Inflammatory macrophage treated with lipopolysaccharide for 4 hours (primary cell): ENCODE measurements at regions not wholly inside any gene's neighbourhood (a gene's known extent, or its start where the extent isn't known, plus 50 kb on each side); places are given as distances from the start of the nearest gene placed in this dataset.
"Not testable (repeated sequence)": the region's sequence is repeated elsewhere in the genome, so short reads cannot be mapped to it uniquely, and the experiment has no call there.

Source experiments
- DNase-seq: peaks from one replicate; pipeline ENCODE4 v3.0.0-alpha.2; 2020

DNA sequence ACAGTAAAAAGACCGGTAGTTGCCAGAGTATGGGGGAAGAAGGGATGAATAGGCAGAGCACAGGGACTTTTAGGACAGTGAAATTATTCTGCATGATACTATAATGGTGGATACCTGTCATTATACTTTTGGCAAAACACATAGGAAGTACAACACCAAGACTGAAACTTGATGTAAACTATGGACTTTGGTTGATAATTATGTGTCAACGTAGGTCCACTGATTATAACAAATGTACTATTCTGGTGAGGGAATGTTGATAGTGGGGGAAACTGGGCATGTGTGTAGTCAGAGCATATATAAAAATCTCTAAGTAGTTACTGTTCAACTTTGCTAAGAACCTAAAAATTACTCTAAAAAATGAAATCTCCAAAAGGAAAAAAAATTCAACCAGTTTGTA lies 629.7 kb downstream of the CCDC85A start:
- no peak for DNase-seq

DNA sequence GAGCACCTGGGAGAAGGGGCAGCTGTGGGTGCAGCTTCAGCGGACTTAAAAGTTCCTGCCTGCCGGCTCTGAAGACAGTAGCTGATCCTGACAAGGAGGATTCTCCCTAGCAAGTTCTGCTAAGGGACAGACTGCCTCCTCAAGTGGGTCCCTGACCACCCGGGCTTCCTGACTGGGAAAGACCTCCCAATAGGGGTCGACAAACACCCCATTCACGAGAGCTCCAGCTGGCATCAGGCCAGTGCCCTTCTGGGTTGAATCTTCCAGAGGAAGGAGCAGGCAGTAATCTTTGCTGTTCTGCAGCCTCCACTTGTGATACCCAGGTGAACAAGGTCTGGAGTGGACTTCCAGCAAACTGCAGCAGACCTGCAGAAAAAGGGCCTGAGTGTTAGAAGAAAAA lies 632.9 kb downstream of the CCDC85A start:
- DNase-seq = no peak

DNA sequence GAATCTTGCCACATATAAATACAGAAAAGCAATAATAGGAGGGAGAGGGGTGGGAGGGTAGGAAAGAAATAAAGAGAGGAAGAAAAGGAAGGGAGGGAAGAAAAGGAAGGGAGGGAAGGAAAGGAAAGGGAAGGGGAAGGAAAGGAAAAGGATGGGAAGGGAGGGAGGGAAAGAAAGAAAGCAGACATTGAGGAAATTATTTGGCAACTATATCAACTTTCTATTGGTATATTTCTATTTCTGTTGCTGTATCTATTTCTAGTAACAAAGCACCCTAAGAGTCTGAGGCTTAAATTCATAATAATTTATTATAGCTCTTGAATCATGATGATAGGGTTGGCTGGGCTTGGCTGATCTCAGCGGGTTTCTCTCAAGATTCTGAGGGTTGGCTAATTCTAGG lies 648.0 kb downstream of the CCDC85A start:
- DNase-seq = no peak

DNA sequence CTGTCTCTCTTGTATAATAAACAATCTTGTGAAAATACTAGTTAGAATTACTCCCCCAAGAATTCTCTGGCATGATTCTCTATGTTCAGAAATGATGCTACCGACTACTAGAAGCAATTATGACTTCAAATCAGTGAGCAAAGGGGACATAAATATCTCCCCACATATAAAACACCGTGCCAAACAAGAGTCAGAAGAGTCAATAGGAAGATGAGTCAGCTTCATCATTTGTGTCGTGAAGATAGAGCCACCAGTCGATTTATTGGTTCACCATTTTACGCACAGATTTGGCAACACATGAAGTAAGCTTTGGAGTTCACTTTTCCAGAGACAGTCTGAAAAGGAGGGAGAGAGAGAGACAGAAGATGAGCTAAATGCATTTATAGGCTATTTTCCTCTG lies 650.9 kb downstream of the CCDC85A start:
- DNase-seq = no peak

DNA sequence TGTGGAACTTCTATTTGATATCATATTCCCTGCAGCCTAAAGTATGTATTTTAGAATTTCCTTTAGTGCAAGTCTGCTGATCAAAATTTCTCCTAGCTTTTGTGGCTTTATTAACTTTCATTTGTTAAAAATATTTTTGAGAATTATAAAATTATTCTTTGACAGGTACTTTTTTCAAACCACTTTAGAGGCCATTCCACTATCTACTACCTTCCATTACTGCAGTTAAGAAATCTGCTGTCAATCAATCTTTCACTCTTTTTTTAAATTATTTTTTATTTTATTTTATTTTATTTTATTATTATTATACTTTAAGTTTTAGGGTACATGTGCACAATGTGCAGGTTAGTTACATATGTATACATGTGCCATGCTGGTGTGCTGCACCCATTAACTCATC lies 656.2 kb downstream of the CCDC85A start:
- not testable (repeated sequence) for DNase-seq

DNA sequence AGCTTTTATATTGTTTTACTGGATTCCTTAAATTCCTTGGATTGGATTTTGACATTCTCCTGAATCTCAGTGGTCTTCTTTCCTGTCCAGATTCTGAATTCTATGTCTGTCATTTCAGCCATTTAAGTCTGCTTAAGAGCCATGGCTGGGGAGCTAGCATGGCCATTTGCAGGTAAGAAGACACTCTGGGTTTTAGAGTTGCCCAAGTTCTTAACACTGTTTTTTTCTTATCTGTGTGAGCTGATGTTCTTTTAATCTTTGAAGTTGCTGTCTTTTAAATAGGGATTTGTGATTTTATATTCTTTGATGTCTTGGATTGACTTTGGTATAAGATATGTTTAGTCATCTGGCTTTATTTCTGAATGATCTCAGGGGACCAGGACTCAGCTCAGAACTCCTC lies 677.2 kb downstream of the CCDC85A start:
- no peak for DNase-seq

DNA sequence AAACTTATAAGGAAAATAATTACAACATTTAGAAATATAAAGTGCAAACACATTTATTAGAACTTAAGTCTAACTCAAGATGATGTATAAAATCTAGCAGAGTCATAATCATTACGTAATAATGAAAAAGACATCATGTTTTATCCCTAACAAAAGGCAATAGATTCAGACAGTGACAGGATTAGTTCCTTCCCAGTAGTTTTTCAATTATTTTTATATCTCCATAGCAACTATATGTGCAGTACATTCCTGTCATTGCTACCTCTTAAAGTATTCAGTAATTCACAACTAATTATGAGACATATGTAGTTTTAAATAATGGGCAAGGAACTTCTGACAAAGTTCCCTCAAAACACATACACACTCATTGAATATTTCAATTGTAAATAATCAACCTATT lies 687.9 kb downstream of the CCDC85A start:
- DNase-seq = no peak

DNA sequence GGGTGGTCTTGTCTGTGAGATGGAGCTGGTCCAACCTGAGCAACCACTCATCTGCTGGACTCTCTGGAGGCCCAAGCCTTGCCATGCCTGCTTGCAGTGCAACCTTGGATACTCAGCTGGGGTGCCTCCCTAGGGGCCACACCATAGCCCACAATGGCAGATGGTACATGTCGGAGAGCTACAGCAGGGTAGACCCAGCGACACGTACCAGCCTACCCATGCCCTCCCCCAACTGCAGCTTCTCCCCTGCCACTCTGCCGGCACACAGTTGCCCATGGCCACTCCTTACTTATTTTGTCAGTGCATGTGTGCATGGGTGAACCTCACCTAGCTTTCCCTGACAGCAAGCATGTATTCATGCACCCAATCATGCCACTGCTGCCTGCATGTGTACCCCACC lies 690.9 kb downstream of the CCDC85A start:
- DNase-seq = no peak

DNA sequence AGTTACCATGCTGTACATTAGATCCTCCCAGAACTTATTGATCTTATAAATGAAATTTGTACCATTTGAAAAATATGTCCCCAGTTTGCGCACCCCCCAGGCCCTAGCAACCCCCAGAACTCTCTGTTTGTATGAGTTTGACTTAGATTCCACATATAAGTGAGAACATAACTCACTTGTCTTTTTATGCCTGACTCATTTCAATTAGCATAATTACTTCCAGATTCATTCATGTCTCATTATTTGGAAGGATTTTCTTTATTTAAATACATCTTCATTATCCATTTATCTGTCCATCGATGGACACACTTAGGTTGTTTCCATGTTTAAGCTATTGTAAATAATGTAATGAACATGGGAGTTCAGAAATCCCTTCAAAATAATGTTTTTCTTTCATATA lies 705.9 kb downstream of the CCDC85A start:
- no peak for DNase-seq

DNA sequence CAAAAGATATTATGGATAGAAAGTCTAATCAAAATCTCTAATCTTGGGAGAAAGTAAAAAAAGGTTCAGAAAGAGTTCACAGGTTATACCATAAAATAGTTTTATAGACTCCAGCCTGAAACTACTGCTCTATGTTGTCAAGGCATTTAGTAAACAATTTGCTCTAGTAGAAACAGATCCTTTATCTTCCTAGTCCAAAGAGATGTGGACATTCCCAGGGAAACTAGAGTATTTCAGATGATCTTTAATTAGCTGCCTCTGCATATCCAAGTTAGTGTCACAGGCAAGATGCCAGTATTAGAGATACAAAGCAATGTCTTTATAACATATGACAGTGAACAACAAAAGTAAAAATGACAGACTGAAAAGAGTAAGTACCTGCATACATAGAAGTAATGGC lies 708.6 kb downstream of the CCDC85A start:
- no peak for DNase-seq

DNA sequence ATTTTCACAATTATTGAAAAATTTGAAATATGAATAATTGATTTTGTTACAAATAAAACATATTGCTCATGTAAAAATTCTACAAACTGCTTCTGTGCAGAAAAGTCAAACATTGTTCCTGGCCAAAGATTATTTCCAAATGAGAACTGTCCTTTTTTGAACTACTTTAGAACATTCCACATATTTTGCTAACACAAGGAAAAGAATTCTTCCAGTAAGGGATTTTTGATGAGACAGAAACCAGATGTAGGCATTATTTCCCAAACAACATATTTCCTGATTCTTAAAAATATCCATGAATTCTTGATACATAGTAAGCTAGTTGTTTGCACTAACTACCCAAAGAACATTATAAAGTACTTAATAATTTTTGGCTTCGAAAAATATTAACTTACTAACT lies 715.2 kb downstream of the CCDC85A start:
- DNase-seq = no peak

DNA sequence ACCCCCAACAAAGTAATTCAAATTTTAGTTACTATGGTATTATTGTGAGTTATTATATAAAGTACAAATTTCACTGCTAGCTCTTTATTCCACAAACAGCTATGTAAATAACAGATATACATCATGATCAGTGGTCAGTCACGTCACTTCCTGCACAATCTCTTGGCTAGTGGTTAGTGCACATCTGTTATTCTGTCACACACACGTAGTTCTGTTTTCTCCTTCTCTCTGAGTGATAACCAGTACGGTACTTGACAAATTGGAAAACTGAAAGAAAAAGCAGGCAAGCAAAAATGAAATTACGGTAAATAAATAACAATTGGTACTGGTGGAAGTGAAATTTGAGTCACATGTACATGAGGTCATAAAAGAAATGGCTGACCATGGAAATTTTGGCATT lies 728.7 kb downstream of the CCDC85A start:
- DNase-seq = no peak

DNA sequence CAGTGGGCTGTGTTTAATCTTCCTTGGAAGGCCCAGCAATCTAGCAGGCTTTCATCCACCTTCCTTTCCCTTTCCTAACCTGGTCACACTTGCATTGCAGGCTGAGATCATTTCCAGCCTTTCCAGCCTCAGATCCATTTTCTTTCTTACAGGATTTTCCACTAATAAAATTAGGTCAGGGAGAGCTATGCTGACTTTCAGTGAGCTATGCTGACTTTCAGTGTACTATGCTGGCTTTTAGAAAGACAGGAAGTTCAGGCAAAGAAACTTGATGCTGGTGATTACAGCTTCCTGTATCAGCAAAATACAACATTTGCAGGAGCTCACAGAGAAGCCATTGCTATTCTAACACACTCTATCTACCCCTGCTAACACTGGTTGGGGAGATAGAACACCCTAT lies 735.0 kb downstream of the CCDC85A start:
- no peak for DNase-seq

DNA sequence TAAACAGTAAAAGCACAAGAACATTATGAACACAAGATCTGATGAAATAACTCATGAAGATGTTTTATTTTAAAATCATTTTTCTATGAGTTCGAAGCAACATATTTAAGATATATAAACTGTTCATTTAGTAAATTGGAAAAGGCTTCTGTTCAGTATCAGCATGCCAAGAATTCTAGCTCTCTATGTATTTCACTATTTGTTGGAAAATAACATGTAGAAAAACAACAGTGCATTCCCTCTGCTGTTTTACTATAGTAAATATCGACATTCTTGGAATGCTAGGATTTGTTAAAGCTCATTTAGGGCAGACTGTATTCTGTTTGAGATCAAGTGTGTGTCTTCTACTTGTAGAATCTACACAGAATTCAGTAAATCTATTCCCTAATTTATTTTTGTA lies 750.2 kb downstream of the CCDC85A start:
- no peak for DNase-seq

DNA sequence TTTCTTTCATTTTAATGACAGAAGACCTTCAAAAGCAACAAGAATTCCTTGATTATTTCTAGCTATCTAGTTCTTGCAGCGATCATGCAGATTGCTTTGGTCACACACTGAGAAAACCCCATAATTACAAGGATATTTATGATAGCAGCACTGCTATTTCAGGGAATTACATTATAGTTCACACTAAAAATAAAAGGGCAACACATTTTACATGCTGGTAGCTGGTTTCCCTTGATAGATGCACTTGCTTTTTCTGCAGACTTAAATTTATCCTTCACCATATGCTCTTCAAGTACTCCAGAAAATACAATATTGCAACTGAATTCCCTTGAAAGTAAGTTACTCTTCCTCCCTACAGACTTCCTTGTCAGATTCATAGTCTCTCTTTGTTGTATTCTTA lies 751.1 kb downstream of the CCDC85A start:
- no peak for DNase-seq

DNA sequence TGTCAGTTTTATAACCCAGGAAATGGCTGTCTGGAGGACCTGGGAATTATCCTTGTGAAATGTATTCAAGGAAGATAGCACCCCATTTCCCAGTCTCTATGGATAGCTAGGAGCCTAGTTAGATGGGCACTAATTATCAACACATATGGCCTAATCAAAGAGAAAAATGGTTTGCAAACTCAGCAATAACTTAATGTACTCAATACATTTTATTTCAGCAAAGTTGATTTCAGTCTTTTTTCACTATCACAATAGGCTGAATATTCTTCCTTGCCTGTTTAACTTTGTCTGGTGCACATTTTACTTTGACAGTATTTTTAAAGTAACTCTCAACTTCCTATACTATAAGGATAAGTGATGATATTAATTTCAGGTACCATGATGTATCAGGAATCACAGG lies 756.3 kb downstream of the CCDC85A start:
- DNase-seq = no peak

DNA sequence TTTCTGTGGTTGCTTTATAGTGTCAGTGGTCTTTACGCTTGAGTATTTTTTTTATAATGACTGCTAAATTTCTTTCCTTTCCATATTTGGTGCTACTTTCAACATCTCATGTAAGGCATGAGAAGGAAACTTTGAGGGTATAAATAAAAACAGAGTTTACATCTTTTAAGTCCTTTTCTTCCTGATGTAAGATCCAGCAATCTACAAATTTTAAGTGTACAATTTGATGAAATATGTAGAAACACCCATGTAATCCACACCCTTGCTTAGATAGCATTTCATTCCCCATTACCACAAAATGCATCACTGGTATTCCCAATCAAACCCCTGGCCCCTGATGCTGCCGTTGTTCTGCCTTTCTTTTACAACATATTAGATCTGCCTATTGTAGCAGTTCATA lies 769.1 kb downstream of the CCDC85A start:
- DNase-seq = no peak

DNA sequence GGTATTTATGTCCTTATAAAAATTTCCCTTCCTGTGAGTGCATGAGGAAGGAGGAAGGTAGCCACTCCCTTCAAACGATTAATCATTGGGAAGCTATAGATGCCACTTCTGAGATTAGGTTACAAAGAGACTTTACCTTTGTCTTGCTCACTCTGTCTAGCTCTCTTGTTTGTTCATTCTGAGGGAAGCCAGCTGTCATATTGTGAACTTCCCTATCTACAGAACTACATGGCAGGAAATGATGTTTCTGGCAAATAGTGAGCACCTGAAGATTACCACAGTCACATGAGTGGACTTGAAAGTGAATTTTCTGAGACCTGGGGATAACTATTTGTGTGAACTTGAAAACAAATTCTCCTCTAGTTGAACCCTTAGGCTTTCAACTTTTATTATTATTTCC lies 776.8 kb downstream of the CCDC85A start:
- DNase-seq = no peak

DNA sequence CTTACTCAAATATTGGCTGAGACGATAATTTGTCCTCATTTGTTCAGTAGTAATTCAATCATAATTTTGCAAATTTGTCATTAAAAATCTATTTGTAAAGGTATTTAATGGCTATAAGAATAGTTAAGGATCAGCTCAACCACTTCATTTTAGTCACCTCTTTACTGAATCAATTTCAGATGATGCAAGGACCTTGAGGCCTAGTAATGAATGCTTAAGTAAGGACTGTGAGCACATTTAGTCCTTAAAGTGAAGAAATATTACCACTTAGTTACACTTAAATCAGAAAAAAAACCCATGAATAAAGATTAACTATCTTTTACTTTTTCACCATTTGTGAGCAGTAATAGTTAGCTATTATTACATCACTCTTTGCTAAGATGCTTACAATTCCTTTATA lies 778.9 kb downstream of the CCDC85A start:
- DNase-seq = no peak

DNA sequence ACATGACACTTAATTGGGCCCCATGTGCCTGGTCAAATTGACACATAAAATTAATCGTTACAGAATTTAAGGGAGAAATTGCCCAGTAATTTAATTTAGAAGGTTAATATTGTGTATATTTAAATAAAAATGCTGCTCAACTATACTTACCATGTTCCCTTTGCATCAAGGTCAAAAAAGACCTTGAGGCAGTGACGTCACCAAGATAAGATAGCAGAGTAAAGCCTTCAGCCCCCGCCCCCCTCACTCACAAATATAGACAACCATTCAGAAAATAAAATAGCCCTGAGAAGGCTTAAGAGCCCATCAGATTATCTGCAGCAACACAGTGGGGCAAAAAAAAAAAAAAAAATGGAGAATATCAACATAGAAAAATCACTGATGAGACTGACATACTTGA lies 785.7 kb downstream of the CCDC85A start:
- DNase-seq = no peak

DNA sequence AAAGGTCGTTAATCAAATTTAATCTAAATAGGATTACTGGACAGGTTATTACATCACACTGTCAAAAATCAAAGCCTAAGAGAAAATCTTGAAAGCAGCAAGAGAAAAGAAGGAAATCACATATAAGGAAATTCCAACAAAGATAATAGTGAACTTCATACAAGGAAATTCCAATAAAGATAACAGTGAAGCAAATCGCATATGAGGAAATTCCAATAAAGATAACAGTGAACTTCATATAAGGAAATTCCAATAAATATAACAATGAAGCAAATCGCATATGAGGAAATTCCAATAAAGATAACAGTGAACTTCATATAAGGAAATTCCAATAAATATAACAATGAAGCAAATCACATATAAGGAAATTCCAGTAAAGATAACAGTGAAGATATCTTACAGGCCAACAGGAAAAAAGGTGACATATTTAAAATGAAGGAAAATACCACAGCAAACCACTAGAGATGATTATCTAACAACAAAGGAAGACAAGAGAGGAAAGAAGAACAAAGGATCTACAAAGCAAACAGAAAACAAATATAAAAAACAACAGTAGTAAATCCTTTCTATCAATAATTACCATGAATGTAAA lies 787.7 kb downstream of the CCDC85A start:
- DNase-seq = no peak

DNA sequence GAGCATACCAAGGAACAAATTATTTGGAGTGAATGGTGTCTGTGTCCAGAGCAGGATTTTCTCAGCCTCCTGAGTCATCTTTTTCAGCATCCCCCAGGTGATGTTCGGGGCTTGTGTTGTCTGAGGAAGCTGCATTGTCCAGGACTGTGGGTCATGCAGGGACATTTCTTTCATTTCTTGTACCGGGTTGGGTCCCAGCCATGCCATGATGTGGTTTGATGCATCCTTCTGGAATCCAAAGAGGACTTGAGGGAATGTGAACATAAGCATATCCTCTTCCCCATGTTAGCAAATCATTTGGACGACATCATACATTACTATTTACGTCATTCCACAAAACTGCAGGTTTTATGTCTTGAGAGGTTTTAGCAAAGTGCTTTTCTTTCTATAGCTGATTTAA lies 797.8 kb downstream of the CCDC85A start:
- DNase-seq = no peak

DNA sequence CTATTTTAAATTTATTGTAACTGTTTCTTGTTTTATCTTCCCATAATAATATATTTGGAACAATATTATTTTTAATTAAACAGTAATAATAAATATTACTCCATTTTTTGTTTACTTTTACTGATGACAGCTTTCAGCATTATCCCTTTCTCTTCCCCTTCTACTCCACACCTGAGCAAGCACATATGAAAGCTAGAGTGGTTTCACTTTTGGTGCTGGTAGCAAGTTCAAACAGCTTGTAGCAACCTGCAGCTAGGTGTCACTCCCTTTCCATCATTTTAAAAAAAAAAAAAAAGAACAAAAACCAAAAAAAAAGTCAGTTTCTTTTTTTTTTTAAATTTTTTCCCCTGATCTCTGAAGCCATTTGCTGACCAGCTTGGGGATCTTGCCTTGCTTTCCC lies 801.8 kb downstream of the CCDC85A start:
- DNase-seq = no peak

DNA sequence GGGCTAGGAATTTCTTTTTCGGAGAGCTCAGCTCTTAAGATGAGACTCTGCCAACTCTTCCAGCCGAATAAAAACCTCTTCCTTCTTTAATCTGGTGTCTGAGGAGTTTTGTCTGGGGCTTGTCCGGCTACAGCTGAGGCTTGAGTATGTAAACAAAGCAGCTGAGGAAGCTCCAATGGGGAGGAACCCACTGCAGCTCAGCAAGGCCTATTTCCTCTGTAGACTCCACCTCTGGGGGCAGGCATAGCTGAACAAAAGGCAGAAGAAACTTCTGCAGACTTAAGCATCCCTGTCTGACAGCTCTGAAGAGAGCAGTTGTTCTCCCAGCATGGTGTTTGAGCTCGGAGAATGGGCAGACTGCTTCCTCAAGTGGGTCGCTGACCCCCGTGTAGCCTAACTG lies 838.7 kb downstream of the CCDC85A start:
- no peak for DNase-seq

DNA sequence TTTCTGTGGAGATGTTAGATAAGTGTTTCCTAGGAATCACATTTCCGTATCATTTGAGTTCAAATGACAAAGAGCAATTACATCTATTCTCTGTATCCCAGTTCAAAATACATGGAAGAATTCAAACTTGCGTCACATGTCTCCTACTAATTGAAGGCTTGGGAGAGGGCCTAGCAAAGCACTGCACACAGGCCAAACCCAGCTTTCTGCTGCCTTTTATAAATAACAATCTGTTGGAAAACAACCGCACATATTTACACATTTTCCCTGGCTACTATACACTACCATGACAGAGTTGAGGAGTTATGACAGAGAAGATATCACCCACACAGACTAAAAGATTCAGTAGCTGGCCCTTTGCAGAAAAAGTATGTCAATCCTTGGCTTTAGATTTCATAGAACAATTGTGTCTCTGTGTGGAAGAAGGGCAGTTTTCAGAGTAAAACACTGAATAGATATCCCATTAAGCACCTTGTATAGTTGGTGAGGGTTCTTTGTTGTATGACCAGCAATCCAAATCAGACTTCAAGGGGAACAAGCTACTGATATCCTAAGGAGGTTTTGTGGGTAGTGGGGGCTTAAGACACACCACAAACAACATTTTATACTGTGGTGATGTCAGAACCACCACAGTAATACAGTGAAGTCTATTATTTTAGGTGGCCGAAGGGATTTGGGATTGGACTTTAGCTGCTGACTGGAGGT lies 861.3 kb downstream of the CCDC85A start:
- DNase-seq = no peak
